NB4 (cell line): ENCODE measurements at regions not wholly inside any gene's neighbourhood (a gene's known extent, or its start where the extent isn't known, plus 50 kb on each side); places are given as distances from the start of the nearest gene placed in this dataset.
"Not testable (repeated sequence)": the region's sequence is repeated elsewhere in the genome, so short reads cannot be mapped to it uniquely, and the experiment has no call there.

Source experiments
- DNase-seq: peaks from one replicate; pipeline ENCODE4 v3.0.0; 2010; ENCODE audit warnings: low read depth
- H3K4me3 ChIP-seq: one replicate; pipeline ENCODE4 v1.5.1; 2011; ENCODE audit warnings: mild to moderate bottlenecking, low read depth, low read length, moderate library complexity
- CTCF ChIP-seq: IDR thresholded peaks from one replicate; pipeline ENCODE4 v1.5.1; 2012; ENCODE audit warnings: low read depth, low read length
- MYC ChIP-seq: IDR thresholded peaks from 2 replicates; pipeline ENCODE4 v1.6.1; 2011; ENCODE audit warnings: low read depth, low read length
- POLR2A ChIP-seq: IDR thresholded peaks from 2 replicates; pipeline ENCODE4 v1.6.1; 2011; ENCODE audit warnings: mild to moderate bottlenecking; ENCODE audit not compliant: insufficient read length; ENCODE audit errors: extremely low read depth
- TF ChIP-seq, protein P1 (sequence below): IDR thresholded peaks from 2 replicates; pipeline ENCODE4 v1.6.1; 2011; ENCODE audit warnings: low read depth, low read length

GRCh38 chr4:60683973-60684372 is 516.2 kb upstream of the ADGRL3 start:
- no peak overlapping the region for H3K4me3 ChIP-seq
- no peak for DNase-seq
- no peak for TF ChIP-seq CTCF
- TF ChIP-seq POLR2A: no peak
- TF ChIP-seq MYC: no peak
- TF ChIP-seq, protein P1, sequence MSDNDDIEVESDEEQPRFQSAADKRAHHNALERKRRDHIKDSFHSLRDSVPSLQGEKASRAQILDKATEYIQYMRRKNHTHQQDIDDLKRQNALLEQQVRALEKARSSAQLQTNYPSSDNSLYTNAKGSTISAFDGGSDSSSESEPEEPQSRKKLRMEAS: no peak

DNA sequence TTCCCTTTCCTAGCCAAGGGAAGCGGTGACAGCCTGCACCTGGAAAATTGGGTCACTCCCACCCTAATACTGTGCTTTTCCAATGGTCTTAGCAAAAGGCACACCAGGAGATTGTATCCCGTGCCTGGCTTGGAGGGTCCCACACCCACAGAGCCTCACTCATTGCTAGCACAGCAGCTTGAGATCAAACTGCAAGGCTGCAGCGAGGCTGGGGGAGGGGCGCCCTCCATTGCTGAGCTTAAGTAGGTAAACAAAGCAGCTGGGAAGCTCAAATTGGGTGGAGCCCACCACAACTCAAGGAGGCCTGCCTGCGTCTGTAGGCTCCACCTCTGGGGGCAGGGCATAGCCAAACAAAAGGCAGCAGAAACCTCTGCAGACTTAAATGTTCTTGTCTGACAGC is 504.1 kb upstream of the ADGRL3 start:
- not testable (repeated sequence) for DNase-seq, H3K4me3 ChIP-seq

DNA sequence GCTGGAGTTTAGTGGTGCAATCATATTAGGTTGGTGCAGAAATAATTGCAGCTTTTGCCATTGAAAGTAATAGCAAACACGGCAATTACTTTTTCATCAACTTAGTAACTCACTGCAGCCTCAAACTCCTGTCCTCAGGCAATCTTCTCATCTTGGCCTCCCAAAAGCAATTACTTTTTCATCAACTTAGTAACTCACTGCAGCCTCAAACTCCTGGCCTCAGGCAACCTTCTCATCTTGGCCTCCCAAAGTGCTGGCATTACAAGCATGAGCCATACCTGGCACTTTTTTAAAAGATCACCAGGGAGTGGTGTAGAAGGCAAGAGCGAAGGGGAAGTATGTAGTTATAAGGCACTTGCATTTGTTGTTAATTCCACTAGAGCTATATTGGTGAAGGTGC is 491.1 kb upstream of the ADGRL3 start:
- TF ChIP-seq CTCF (no peak), MYC (no peak), POLR2A (no peak)
- TF ChIP-seq, protein P1: no peak

DNA sequence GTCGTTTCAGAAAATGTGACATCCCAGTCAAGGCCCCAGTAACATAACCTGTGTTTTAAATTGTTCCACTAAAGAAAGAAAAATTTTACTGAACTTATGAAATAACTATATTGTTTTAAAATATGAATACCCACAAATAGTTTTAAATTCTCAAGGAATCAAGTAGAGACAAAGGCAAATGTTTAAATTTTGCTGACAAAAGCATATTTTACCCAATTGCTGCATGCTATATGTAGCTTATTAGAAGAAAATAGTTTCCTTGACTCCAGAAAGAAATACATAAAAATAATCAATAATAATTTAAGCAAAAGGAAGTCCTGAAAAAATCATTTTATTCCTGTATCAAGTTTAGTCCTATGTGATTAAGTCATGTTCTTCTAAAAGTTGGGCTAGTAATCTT is 481.3 kb upstream of the ADGRL3 start:
- no peak overlapping the region for H3K4me3 ChIP-seq
- TF ChIP-seq CTCF (no peak), MYC (no peak), POLR2A (no peak)
- TF ChIP-seq, protein P1: no peak
- DNase-seq: no peak

More for the DNA sequence above, 491.1 kb upstream of the ADGRL3 start:
- H3K4me3 ChIP-seq: no peak overlapping the region
- no peak for DNase-seq

- DNase-seq: no peak
- no peak overlapping the region for H3K4me3 ChIP-seq
- TF ChIP-seq CTCF: no peak
- no peak for TF ChIP-seq MYC
- TF ChIP-seq, protein P1: no peak
- TF ChIP-seq POLR2A: no peak
Measured at GRCh38 chr4:60721685-60722084, 478.4 kb upstream of the ADGRL3 start.

- TF ChIP-seq MYC (no peak), POLR2A (no peak), CTCF (no peak)
- TF ChIP-seq, protein P1: no peak
- no peak for DNase-seq
Measured at GRCh38 chr4:60723796-60724195, 476.3 kb upstream of the ADGRL3 start.

More at GRCh38 chr4:60723796-60724195, 476.3 kb upstream of the ADGRL3 start:
- no peak overlapping the region for H3K4me3 ChIP-seq
